BLaER1 treated with 17β-estradiol and CSF1 and Interleukin-3, amounts not matched to agents 10 nM and 100 nM (cell line): ENCODE measurements at regions not wholly inside any gene's neighbourhood (a gene's known extent, or its start where the extent isn't known, plus 50 kb on each side); places are given as distances from the start of the nearest gene placed in this dataset.
"Not testable (repeated sequence)": the region's sequence is repeated elsewhere in the genome, so short reads cannot be mapped to it uniquely, and the experiment has no call there.

Experiments used
- H3K27ac ChIP-seq, 11 experiments: shearing (Covaris generic); formaldehyde crosslinking; 2 replicates each; pipeline ENCODE4 v1.8.1; 2022
- H3K27me3 ChIP-seq, 11 experiments: shearing (Covaris generic); formaldehyde crosslinking; 2 replicates each; pipeline ENCODE4 v1.8.1; 2022
- H3K36me3 ChIP-seq, 11 experiments: shearing (Covaris generic); formaldehyde crosslinking; 2 replicates each; pipeline ENCODE4 v1.8.1; 2022
- H3K4me1 ChIP-seq, 10 experiments: shearing (Covaris generic); formaldehyde crosslinking; 2 replicates each; pipeline ENCODE4 v1.8.1; 2022
- H3K4me2 ChIP-seq, 11 experiments: shearing (Covaris generic); formaldehyde crosslinking; 2 replicates each; pipeline ENCODE4 v1.8.1; 2022
- H3K4me3 ChIP-seq, 10 experiments: shearing (Covaris generic); formaldehyde crosslinking; 2 replicates each; pipeline ENCODE4 v1.8.1; 2022
- H3K9ac ChIP-seq, 11 experiments: shearing (Covaris generic); formaldehyde crosslinking; 2 replicates each; pipeline ENCODE4 v1.8.1; 2022
- H3K9me3 ChIP-seq, 11 experiments: shearing (Covaris generic); formaldehyde crosslinking; replicated peaks in 1 of 11; 2 replicates each; pipeline ENCODE4 v1.8.1; 2022
- H4K20me1 ChIP-seq, 11 experiments: shearing (Covaris generic); formaldehyde crosslinking; 2 replicates each; pipeline ENCODE4 v1.8.1; 2022
- Cebpa-rat ChIP-seq, 11 experiments: shearing (Covaris generic); IDR thresholded peaks; 2 replicates each; pipeline ENCODE4 v1.8.1; 2022

- Histone ChIP-seq H3K4me2 (peak overlapping the region; percentile 69 to 94 (median 86)), H3K4me3 (peak overlapping the region in 7 of 10 experiments; percentile 8 to 44 (median 15); a peak in 8 of 20 replicates), H3K27ac (peak overlapping the region; percentile 80 to 93 (median 90)), H3K36me3 (no peaks in the 10 kb centered on the region), H3K9me3 (peaks cover 23 to 63% (median 41%) of the 10 kb centered on the region in 11 experiments; a peak in 21 of 22 replicates), H3K9ac (peak overlapping the region; percentile 42 to 76 (median 66); a peak in 21 of 22 replicates), H3K4me1 (peaks cover 49 to 71% (median 61%) of the 10 kb centered on the region in 10 experiments), H3K27me3 (peaks cover 0 to 4% (median 0%) of the 10 kb centered on the region in 11 experiments; a peak in 2 of 22 replicates), H4K20me1 (no peaks in the 10 kb centered on the region)
- no peak for TF ChIP-seq Cebpa-rat (IDR thresholded peaks at IDR 0.05)
These were observed 115.6 kb upstream of the IRX4 start for GRCh38 chr5:1998348-1998669.

- peak overlapping the region in 7 of 10 experiments; percentile 8 to 44 (median 15); a peak in 10 of 20 replicates for H3K4me3 ChIP-seq
- peak; percentile 14 to 89 (median 64); a peak in 14 of 22 replicates for TF ChIP-seq Cebpa-rat (IDR thresholded peaks at IDR 0.05)
- no peaks in the 10 kb centered on the region for H4K20me1 ChIP-seq
- no peaks in the 10 kb centered on the region; a peak in 1 of 22 replicates for H3K27me3 ChIP-seq
- H3K4me1 ChIP-seq, result peaks cover 49 to 66% (median 61%) of the 10 kb centered on the region in 10 experiments
- H3K9ac ChIP-seq, result peak overlapping the region; percentile 42 to 76 (median 66); a peak in 20 of 22 replicates
- H3K27ac ChIP-seq, result peak overlapping the region; percentile 80 to 93 (median 90)
- peaks cover 25 to 67% (median 46%) of the 10 kb centered on the region in 11 experiments for H3K9me3 ChIP-seq
- peak overlapping the region; percentile 69 to 94 (median 86) for H3K4me2 ChIP-seq
- H3K36me3 ChIP-seq, result no peaks in the 10 kb centered on the region
These were observed 115.1 kb upstream of the IRX4 start for GRCh38 chr5:1997640-1998347.

GRCh38 chr5:1995491-1995890 lies 112.8 kb upstream of the IRX4 start:
- no peaks in the 10 kb centered on the region for H3K27me3 ChIP-seq

GRCh38 chr5:1987471-1987870 lies 104.7 kb upstream of the IRX4 start:
- Histone ChIP-seq H3K4me3 (no peak overlapping the region), H3K9ac (no peak overlapping the region), H3K4me1 (no peaks in the 10 kb centered on the region), H3K9me3 (peaks cover 12 to 60% (median 24%) of the 10 kb centered on the region in 11 experiments; a peak in 21 of 22 replicates), H4K20me1 (no peaks in the 10 kb centered on the region), H3K36me3 (no peaks in the 10 kb centered on the region), H3K4me2 (no peak overlapping the region), H3K27me3 (no peaks in the 10 kb centered on the region), H3K27ac (no peak overlapping the region)
- no peak for TF ChIP-seq Cebpa-rat (IDR thresholded peaks at IDR 0.05)

More at GRCh38 chr5:1995491-1995890, 112.8 kb upstream of the IRX4 start:
- peak overlapping the region in 4 of 11 experiments; percentile 3 to 92 (median 24); a peak in 5 of 22 replicates for H3K27ac ChIP-seq
- no peak overlapping the region for H3K4me2 ChIP-seq
- H3K9me3 ChIP-seq, result peaks cover 35 to 75% (median 57%) of the 10 kb centered on the region in 11 experiments
- peaks cover 38 to 43% (median 39%) of the 10 kb centered on the region in 10 experiments for H3K4me1 ChIP-seq
- no peak overlapping the region for H3K4me3 ChIP-seq
- TF ChIP-seq Cebpa-rat (IDR thresholded peaks at IDR 0.05), result no peak
- no peaks in the 10 kb centered on the region for H3K36me3 ChIP-seq
- no peaks in the 10 kb centered on the region for H4K20me1 ChIP-seq
- H3K9ac ChIP-seq, result no peak overlapping the region

- no peak overlapping the region for H3K9ac ChIP-seq
- no peak overlapping the region for H3K4me2 ChIP-seq
- H3K27me3 ChIP-seq, result no peaks in the 10 kb centered on the region
- no peaks in the 10 kb centered on the region for H3K4me1 ChIP-seq
- no peak for TF ChIP-seq Cebpa-rat (IDR thresholded peaks at IDR 0.05)
- no peaks in the 10 kb centered on the region for H4K20me1 ChIP-seq
- peaks cover 10 to 50% (median 17%) of the 10 kb centered on the region in 11 experiments; a peak in 21 of 22 replicates for H3K9me3 ChIP-seq
- H3K27ac ChIP-seq, result no peak overlapping the region
- no peaks in the 10 kb centered on the region for H3K36me3 ChIP-seq
- H3K4me3 ChIP-seq, result no peak overlapping the region
These were observed 103.1 kb upstream of the IRX4 start for GRCh38 chr5:1985781-1986180.

GRCh38 chr5:1983919-1984695 lies 101.4 kb upstream of the IRX4 start:
- H3K27me3 ChIP-seq, result no peaks in the 10 kb centered on the region
- no peak overlapping the region for H3K4me2 ChIP-seq
- no peak for TF ChIP-seq Cebpa-rat (IDR thresholded peaks at IDR 0.05)
- no peaks in the 10 kb centered on the region for H3K36me3 ChIP-seq
- no peaks in the 10 kb centered on the region for H4K20me1 ChIP-seq
- peaks cover 10 to 36% (median 12%) of the 10 kb centered on the region in 11 experiments; a peak in 21 of 22 replicates for H3K9me3 ChIP-seq
- no peak overlapping the region for H3K9ac ChIP-seq
- H3K4me1 ChIP-seq, result 0 out of 20 replicates have a peak, but pooled peaks cover 0 to 1% (median 0%) of the 10 kb centered on the region in 10 experiments
- no peak overlapping the region for H3K27ac ChIP-seq
- H3K4me3 ChIP-seq, result no peak overlapping the region

- Histone ChIP-seq H3K36me3 (no peaks in the 10 kb centered on the region), H4K20me1 (no peaks in the 10 kb centered on the region), H3K9ac (no peak overlapping the region), H3K4me3 (no peak overlapping the region), H3K27me3 (no peaks in the 10 kb centered on the region), H3K4me2 (no peak overlapping the region), H3K4me1 (0 out of 20 replicates have a peak, but pooled peaks cover 0 to 4% (median 0%) of the 10 kb centered on the region in 10 experiments), H3K27ac (no peak overlapping the region), H3K9me3 (peaks cover 10 to 31% (median 11%) of the 10 kb centered on the region in 11 experiments; a peak in 20 of 22 replicates)
- TF ChIP-seq Cebpa-rat (IDR thresholded peaks at IDR 0.05), result no peak
These were observed 100.7 kb upstream of the IRX4 start for GRCh38 chr5:1983401-1983800.

GRCh38 chr5:1982561-1982960 lies 99.8 kb upstream of the IRX4 start:
- not testable (repeated sequence) for H3K4me3 ChIP-seq, H3K27me3 ChIP-seq, H3K36me3 ChIP-seq, H3K27ac ChIP-seq, H3K4me1 ChIP-seq, H3K9ac ChIP-seq, H3K4me2 ChIP-seq, H4K20me1 ChIP-seq
- H3K9me3 ChIP-seq, result peaks cover 10 to 31% (median 16%) of the 10 kb centered on the region in 11 experiments
